GM12878 (cell line): ENCODE measurements at regions not wholly inside any gene's neighbourhood (a gene's known extent, or its start where the extent isn't known, plus 50 kb on each side); places are given as distances from the start of the nearest gene placed in this dataset.
"Not testable (repeated sequence)": the region's sequence is repeated elsewhere in the genome, so short reads cannot be mapped to it uniquely, and the experiment has no call there.

Source experiments
- ATAC-seq: fragments of 200-7000 bp; cut with Tn5 transposase; 3 replicates; pipeline ENCODE4 v1.9.1; 2020; ENCODE audit warnings: mild to moderate bottlenecking, moderate library complexity
- BruUV-seq: library from RNA; stranded (reverse); fragments of 400-500 nt; replicated peaks from 2 replicates; lab custom pipeline; 2021; lab: Mats Ljungman, UMichigan
- CTCF ChIA-PET: fragments of 300-600 bp; sonication (Branson Sonifier 250); formaldehyde crosslinking; extraction: SDS; loops from one replicate; lab custom pipeline; 2021; ENCODE audit warnings: inconsistent platforms; lab: Yijun Ruan, JAX
- POLR2A ChIA-PET: fragments of 350-600 bp; formaldehyde crosslinking; extraction: SDS; loops from one replicate; lab custom pipeline; 2021; ENCODE audit warnings: inconsistent platforms; lab: Charles Lee
- RAD21 ChIA-PET: fragments of 300-600 bp; sonication (Branson Sonifier 250); formaldehyde crosslinking; loops from one replicate; lab custom pipeline; 2023; ENCODE audit warnings: antibody characterized with exemption; ENCODE audit not compliant: unreplicated experiment; lab: Charles Lee
- SMC1A ChIA-PET: fragments of 300-600 bp; sonication (Branson Sonifier 250); formaldehyde crosslinking; loops from one replicate; lab custom pipeline; 2023; ENCODE audit not compliant: unreplicated experiment, uncharacterized antibody; lab: Charles Lee
- DNase-seq: peaks from one replicate; pipeline ENCODE4 v3.0.0-alpha.2; 2011; ENCODE audit warnings: low read depth, low spot score
- FAIRE-seq: peaks from 3 replicates; lab custom pipeline; 2011; peaks lifted over from hg19 to GRCh38; lab: Jason Lieb, UNC
- H2AFZ ChIP-seq: 2 replicates; pipeline ENCODE4 v1.6.0; 2011; ENCODE audit warnings: low read depth, low read length, control low read depth; ENCODE audit not compliant: control insufficient read depth
- H3K27ac ChIP-seq: 2 replicates; pipeline ENCODE4 v1.5.1; 2011; ENCODE audit warnings: control low read depth; ENCODE audit not compliant: control insufficient read depth, insufficient read depth
- H3K27me3 ChIP-seq, 2 experiments: replicated peaks in 1 of 2; 2 replicates each; pipeline versions ENCODE4 v1.6.0 to v1.6.1; 2011; ENCODE audit warnings: low read length in 1 of 2; ENCODE audit not compliant: control insufficient read depth in 2 of 2, insufficient read depth in 2 of 2
- H3K36me3 ChIP-seq, 2 experiments: 2 replicates each; pipeline ENCODE4 v1.5.1; 2011; ENCODE audit warnings: low read length in 1 of 2; ENCODE audit not compliant: control insufficient read depth in 2 of 2, insufficient read depth in 2 of 2
- H3K4me1 ChIP-seq: 2 replicates; pipeline ENCODE4 v1.6.1; 2011; ENCODE audit warnings: mild to moderate bottlenecking, low read length, moderate library complexity, mixed read lengths; ENCODE audit not compliant: control insufficient read depth, insufficient read depth
- H3K4me2 ChIP-seq: 2 replicates; pipeline ENCODE4 v1.6.0; 2011; ENCODE audit warnings: control low read depth; ENCODE audit not compliant: control insufficient read depth, insufficient read depth
- H3K4me3 ChIP-seq: fragments of 200-600 bp; sonication (generic); 2 replicates; pipeline ENCODE4 v1.5.1; 2016
- H3K79me2 ChIP-seq: 2 replicates; pipeline ENCODE4 v1.6.0; 2011; ENCODE audit warnings: low read length; ENCODE audit not compliant: control insufficient read depth, insufficient read depth
- H3K9ac ChIP-seq: 2 replicates; pipeline ENCODE4 v1.8.0; 2011; ENCODE audit warnings: low read length, control low read depth, mixed read lengths; ENCODE audit not compliant: control insufficient read depth, insufficient read depth
- H3K9me3 ChIP-seq: replicated peaks from 3 replicates; pipeline ENCODE4 v1.5.1; 2011; ENCODE audit warnings: mild to moderate bottlenecking, low read length; ENCODE audit not compliant: control insufficient read depth, insufficient read depth
- H4K20me1 ChIP-seq: 2 replicates; pipeline ENCODE4 v1.6.0; 2011; ENCODE audit not compliant: control insufficient read depth, insufficient read depth
- ASH2L ChIP-seq: fragments of 300-600, 200-600 bp; sonication (generic); IDR thresholded peaks from 2 replicates; pipeline ENCODE4 v1.6.1; 2017; ENCODE audit warnings: low read depth, mild to moderate bottlenecking, borderline replicate concordance
- EP300 ChIP-seq, 2 experiments: fragments of 150-350 bp in 1 of 2; IDR thresholded peaks; 2 replicates each; pipeline ENCODE4 v1.6.1; 2011 to 2012; ENCODE audit warnings: low read depth in 2 of 2, low read length in 2 of 2, borderline replicate concordance in 1 of 2, improper control_type of control experiment in 1 of 2, inconsistent platforms in 1 of 2; ENCODE audit not compliant: control insufficient read depth in 1 of 2
- ETV6 ChIP-seq, 2 experiments: fragments of 450-650 bp in 1 of 2; IDR thresholded peaks in 1 of 2; conservative IDR thresholded peaks in 1 of 2; 2 replicates each; pipeline ENCODE4 v1.6.1; 2014; ENCODE audit warnings: antibody characterized with exemption in 1 of 2, borderline replicate concordance in 1 of 2, low read depth in 1 of 2, mild to moderate bottlenecking in 1 of 2, moderate library complexity in 1 of 2
- GATAD2B ChIP-seq: fragments of 450-650 bp; conservative IDR thresholded peaks from 2 replicates; pipeline ENCODE4 v1.6.1; 2017; ENCODE audit warnings: low read depth, mild to moderate bottlenecking, moderate library complexity
- HCFC1 ChIP-seq: fragments of 150-350 bp; IDR thresholded peaks from 2 replicates; pipeline ENCODE4 v1.6.1; 2014; ENCODE audit warnings: low read length
- KAT2A ChIP-seq: conservative IDR thresholded peaks from 2 replicates; pipeline ENCODE4 v1.6.1; 2011; ENCODE audit warnings: low read depth, low read length; ENCODE audit not compliant: control insufficient read depth
- MXI1 ChIP-seq: fragments of 150-350 bp; IDR thresholded peaks from 2 replicates; pipeline ENCODE4 v1.6.1; 2011; ENCODE audit warnings: low read depth, mild to moderate bottlenecking, inconsistent platforms, low read length, improper control_type of control experiment
- NFYA ChIP-seq: IDR thresholded peaks from 2 replicates; pipeline ENCODE4 v1.6.1; 2011; ENCODE audit warnings: low read depth, mild to moderate bottlenecking, low read length, improper control_type of control experiment, borderline replicate concordance
- SREBF2 ChIP-seq: IDR thresholded peaks from 2 replicates; pipeline ENCODE4 v1.6.1; 2012; ENCODE audit warnings: mild to moderate bottlenecking, low read length
- STAT1 ChIP-seq: fragments of 450-650 bp; conservative IDR thresholded peaks from 2 replicates; pipeline ENCODE4 v1.6.1; 2014; ENCODE audit warnings: antibody characterized with exemption, mild to moderate bottlenecking
- ZNF622 ChIP-seq: fragments of 450-650 bp; IDR thresholded peaks from 2 replicates; pipeline ENCODE4 v1.6.1; 2017; ENCODE audit warnings: mild to moderate bottlenecking, inconsistent platforms
- WGBS: methylation state at CpG from one replicate; pipeline ENCODE4 v1.1.6; 2016; ENCODE audit warnings: low lambda C conversion rate; ENCODE audit not compliant: insufficient replicate concordance, insufficient coverage; ENCODE audit errors: missing lambda C conversion rate; 5-methylcytosine and 5-hydroxymethylcytosine counted together
- in situ Hi-C: fragments of 300-500 bp; cut with MboI; formaldehyde crosslinking; loops from 9 replicates; pipeline ENCODE4 v1.14.3; 2018; ENCODE audit warnings: mixed read lengths
- intact Hi-C: fragments of 100-400 bp; cut with micrococcal nuclease; formaldehyde crosslinking; loops from one replicate; pipeline ENCODE4 v1.14.2; 2022; ENCODE audit not compliant: unreplicated experiment
- TF ChIP-seq, protein P1 (sequence below): fragments of 450-650 bp; IDR thresholded peaks from 2 replicates; pipeline ENCODE4 v1.6.1; 2016; ENCODE audit warnings: mild to moderate bottlenecking
- TF ChIP-seq, protein P2 (sequence below): IDR thresholded peaks from 2 replicates; pipeline ENCODE4 v1.6.1; 2012; ENCODE audit warnings: low read length, inconsistent platforms

DNA sequence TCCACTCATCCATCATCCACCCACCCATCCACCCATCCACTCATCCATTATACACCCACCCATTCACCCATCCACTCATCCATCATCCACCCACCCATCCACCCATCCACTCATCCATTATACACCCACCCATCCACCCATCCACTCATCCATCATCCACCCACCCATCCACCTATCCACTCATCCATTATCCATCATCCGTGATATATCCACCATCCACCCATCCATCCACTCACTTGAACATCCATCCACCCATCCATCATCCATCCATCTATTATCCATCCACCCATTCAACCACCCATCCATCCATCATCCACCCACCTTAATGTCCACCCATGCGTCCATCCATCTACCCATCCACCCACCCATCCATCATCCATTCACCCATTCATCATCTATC, 77.7 kb upstream of the LRPAP1 start:
- DNase-seq, H3K4me2 ChIP-seq, H3K27ac ChIP-seq, H2AFZ ChIP-seq, H3K4me3 ChIP-seq, H3K36me3 ChIP-seq, H3K79me2 ChIP-seq, FAIRE-seq, POLR2A ChIA-PET, intact Hi-C loops, H3K4me1 ChIP-seq, H3K27me3 ChIP-seq, SMC1A ChIA-PET, H3K9ac ChIP-seq, H3K9me3 ChIP-seq, CTCF ChIA-PET, in situ Hi-C loops, ATAC-seq, H4K20me1 ChIP-seq, RAD21 ChIA-PET, BruUV-seq: not testable (repeated sequence)
- WGBS = 51% methylated on average over 2 of the region's 2 CpGs

DNA sequence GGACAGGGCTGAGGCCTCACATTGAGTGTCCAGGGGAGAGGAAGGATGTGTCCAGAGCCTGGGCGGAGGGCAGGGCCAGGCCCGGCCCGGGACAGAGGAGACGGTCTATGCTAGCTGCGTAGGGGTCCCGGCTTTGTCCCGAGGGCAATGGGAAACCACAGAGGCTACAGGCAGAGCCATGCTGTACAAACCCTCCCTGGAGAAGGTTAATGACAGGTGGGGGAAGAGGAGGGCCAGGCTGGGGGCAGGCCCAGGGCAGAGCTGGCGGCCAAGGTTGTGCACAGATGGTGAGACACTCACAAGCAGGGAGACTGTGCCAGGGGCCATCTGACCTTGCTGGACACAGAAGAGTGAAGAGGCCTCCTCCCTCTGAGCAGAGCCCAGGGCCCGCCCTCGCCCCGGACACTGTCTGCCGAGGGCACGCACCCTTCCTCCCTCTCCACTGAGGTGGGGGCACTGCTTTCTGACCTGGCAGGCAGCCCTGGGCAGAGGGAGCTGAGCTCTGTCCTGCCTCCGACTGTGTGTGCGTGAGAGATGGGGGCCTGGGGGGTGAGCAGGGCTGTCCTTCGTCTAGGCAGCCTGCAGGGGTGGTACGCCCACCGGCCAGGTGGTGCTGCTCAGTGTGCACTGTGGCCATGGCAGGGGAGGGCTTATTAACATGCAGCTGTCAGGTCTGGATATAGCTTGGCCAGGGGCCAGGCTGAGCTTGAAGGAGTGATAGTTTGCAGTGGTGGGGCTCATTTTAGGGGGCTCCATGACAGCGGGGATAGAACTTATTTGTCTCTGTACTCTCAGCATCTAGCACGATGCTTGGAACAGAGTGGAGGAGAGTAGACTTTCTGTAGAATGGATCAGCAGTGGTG, 75.7 kb upstream of the LRPAP1 start:
- ChIA-PET RAD21 (no interaction called here), SMC1A (no interaction called here), POLR2A (no interaction called here), CTCF (no interaction called here)
- DNase-seq (no peak), ATAC-seq (no peak), FAIRE-seq (no peak)
- Histone ChIP-seq H4K20me1 (no peaks in the 10 kb centered on the region), H3K9ac (no peak overlapping the region), H3K27me3 (no peaks in the 10 kb centered on the region), H3K27ac (no peak overlapping the region), H3K79me2 (no peaks in the 10 kb centered on the region), H3K9me3 (no peaks in the 10 kb centered on the region; the same call in 2 of the 3 replicates), H2AFZ (no peak overlapping the region), H3K4me1 (no peaks in the 10 kb centered on the region), H3K4me2 (no peak overlapping the region), H3K36me3 (no peaks in the 10 kb centered on the region), H3K4me3 (no peak overlapping the region)
- intact Hi-C loops (no loop called here), in situ Hi-C loops (no loop called here)
- no TSS peak for BruUV-seq
- WGBS = 37% methylated on average over 15 of the region's 20 CpGs
- no peak for TF ChIP-seq GATAD2B
- TF ChIP-seq SREBF2 = no peak
- TF ChIP-seq, protein P1, sequence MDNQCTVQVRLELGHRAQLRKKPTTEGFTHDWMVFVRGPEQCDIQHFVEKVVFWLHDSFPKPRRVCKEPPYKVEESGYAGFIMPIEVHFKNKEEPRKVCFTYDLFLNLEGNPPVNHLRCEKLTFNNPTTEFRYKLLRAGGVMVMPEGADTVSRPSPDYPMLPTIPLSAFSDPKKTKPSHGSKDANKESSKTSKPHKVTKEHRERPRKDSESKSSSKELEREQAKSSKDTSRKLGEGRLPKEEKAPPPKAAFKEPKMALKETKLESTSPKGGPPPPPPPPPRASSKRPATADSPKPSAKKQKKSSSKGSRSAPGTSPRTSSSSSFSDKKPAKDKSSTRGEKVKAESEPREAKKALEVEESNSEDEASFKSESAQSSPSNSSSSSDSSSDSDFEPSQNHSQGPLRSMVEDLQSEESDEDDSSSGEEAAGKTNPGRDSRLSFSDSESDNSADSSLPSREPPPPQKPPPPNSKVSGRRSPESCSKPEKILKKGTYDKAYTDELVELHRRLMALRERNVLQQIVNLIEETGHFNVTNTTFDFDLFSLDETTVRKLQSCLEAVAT = no peak
- no peak for TF ChIP-seq NFYA
- TF ChIP-seq STAT1 = no peak
- no peak for TF ChIP-seq MXI1
- TF ChIP-seq HCFC1 = no peak
- no peak for TF ChIP-seq EP300 (IDR thresholded peaks at IDR 0.05; ENCODE audit: borderline replicate concordance in 1 of 2, control insufficient read depth in 1 of 2, low read depth in 2 of 2, low read length in 2 of 2)
- TF ChIP-seq ZNF622 = no peak
- no peak for TF ChIP-seq ETV6 (conservative IDR thresholded peaks at IDR 0.05 in 1 of 2, IDR thresholded peaks at IDR 0.05 in 1 of 2; ENCODE audit: borderline replicate concordance in 1 of 2, low read depth in 1 of 2)
- TF ChIP-seq, protein P2, sequence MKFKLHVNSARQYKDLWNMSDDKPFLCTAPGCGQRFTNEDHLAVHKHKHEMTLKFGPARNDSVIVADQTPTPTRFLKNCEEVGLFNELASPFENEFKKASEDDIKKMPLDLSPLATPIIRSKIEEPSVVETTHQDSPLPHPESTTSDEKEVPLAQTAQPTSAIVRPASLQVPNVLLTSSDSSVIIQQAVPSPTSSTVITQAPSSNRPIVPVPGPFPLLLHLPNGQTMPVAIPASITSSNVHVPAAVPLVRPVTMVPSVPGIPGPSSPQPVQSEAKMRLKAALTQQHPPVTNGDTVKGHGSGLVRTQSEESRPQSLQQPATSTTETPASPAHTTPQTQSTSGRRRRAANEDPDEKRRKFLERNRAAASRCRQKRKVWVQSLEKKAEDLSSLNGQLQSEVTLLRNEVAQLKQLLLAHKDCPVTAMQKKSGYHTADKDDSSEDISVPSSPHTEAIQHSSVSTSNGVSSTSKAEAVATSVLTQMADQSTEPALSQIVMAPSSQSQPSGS = no peak
- no peak for TF ChIP-seq ASH2L
- no peak for TF ChIP-seq KAT2A
